ENCODE measurements at regions not wholly inside any gene's neighbourhood (a gene's known extent, or its start where the extent isn't known, plus 50 kb on each side); places are given as distances from the start of the nearest gene placed in this dataset.

GRCh38 chr12:18907728-18908127 lies 169.8 kb downstream of the CAPZA3 start:
- H3K36me3 ChIP-seq (ENCODE audit: low read depth, low read length): no peaks in the 10 kb centered on the region
- H3K27ac ChIP-seq (ENCODE audit: low read length): no peak overlapping the region
- POLR2A ChIA-PET (ENCODE audit: unreplicated experiment): no interaction called here
- no peaks in the 10 kb centered on the region for H3K79me2 ChIP-seq (ENCODE audit: low read length)
- no peak for DNase-seq
- H3K4me2 ChIP-seq (ENCODE audit: low read length): no peak overlapping the region
- no peak overlapping the region for H3K4me3 ChIP-seq (ENCODE audit: low read length)
- H3K9me3 ChIP-seq (ENCODE audit: low read length): no peaks in the 10 kb centered on the region
- no peaks in the 10 kb centered on the region for H3F3A ChIP-seq (ENCODE audit: low read length, unreplicated experiment)
- no peaks in the 10 kb centered on the region for H3K4me1 ChIP-seq (ENCODE audit: insufficient read depth, low read length)
- ATAC-seq: no peak
- H3K9ac ChIP-seq (ENCODE audit: low read length): no peak overlapping the region
- no TSS peak for BruUV-seq (replicated peaks)
- CTCF ChIA-PET: no interaction called here
- TF ChIP-seq EZH2 (IDR thresholded peaks at IDR 0.05; ENCODE audit: low read length, unreplicated experiment): no peak
- no peak for TF ChIP-seq CTCF (conservative IDR thresholded peaks at IDR 0.05; ENCODE audit: low read depth, low read length)
- no peak for TF ChIP-seq EZH2phosphoT487 (IDR thresholded peaks at IDR 0.05; ENCODE audit: borderline replicate concordance, low read length)
- H4K20me1 ChIP-seq (ENCODE audit: low read length): no peaks in the 10 kb centered on the region
- no peaks in the 10 kb centered on the region for H3K27me3 ChIP-seq (ENCODE audit: low read length)
- no peak overlapping the region for H2AFZ ChIP-seq (ENCODE audit: low read length)
- intact Hi-C loops (cut with micrococcal nuclease): no loop called here
- H3K9me2 ChIP-seq (replicated peaks; ENCODE audit: low read length): no peaks in the 10 kb centered on the region

- H3K4me1 ChIP-seq (ENCODE audit: insufficient read depth, low read length): no peaks in the 10 kb centered on the region
- H3K4me2 ChIP-seq (ENCODE audit: low read length): no peak overlapping the region
- DNase-seq: no peak
- no peaks in the 10 kb centered on the region for H3K9me2 ChIP-seq (replicated peaks; ENCODE audit: low read length)
- intact Hi-C loops (cut with micrococcal nuclease): no loop called here
- H2AFZ ChIP-seq (ENCODE audit: low read length): no peak overlapping the region
- H3K79me2 ChIP-seq (ENCODE audit: low read length): no peaks in the 10 kb centered on the region
- ChIA-PET POLR2A (ENCODE audit: unreplicated experiment) (no interaction called here), CTCF (no interaction called here)
- TF ChIP-seq EZH2phosphoT487 (IDR thresholded peaks at IDR 0.05; ENCODE audit: borderline replicate concordance, low read length): no peak
- no peak for TF ChIP-seq EZH2 (IDR thresholded peaks at IDR 0.05; ENCODE audit: low read length, unreplicated experiment)
- TF ChIP-seq CTCF (conservative IDR thresholded peaks at IDR 0.05; ENCODE audit: low read depth, low read length): no peak
- no peak for ATAC-seq
- H3K9me3 ChIP-seq (ENCODE audit: low read length): no peaks in the 10 kb centered on the region
- no TSS peak for BruUV-seq (replicated peaks)
- H3K27ac ChIP-seq (ENCODE audit: low read length): no peak overlapping the region
- H3K36me3 ChIP-seq (ENCODE audit: low read depth, low read length): no peaks in the 10 kb centered on the region
- H4K20me1 ChIP-seq (ENCODE audit: low read length): no peaks in the 10 kb centered on the region
- no peak overlapping the region for H3K4me3 ChIP-seq (ENCODE audit: low read length)
- no peaks in the 10 kb centered on the region for H3F3A ChIP-seq (ENCODE audit: low read length, unreplicated experiment)
- H3K27me3 ChIP-seq (ENCODE audit: low read length): no peaks in the 10 kb centered on the region
- no peak overlapping the region for H3K9ac ChIP-seq (ENCODE audit: low read length)
Measured at GRCh38 chr12:18908191-18908590, 170.3 kb downstream of the CAPZA3 start.

GRCh38 chr12:18919871-18920511 lies 182.1 kb downstream of the CAPZA3 start:
- Histone ChIP-seq H4K20me1 (ENCODE audit: low read length) (no peaks in the 10 kb centered on the region), H3K27ac (ENCODE audit: low read length) (no peak overlapping the region), H3K36me3 (ENCODE audit: low read depth, low read length) (no peaks in the 10 kb centered on the region), H3K9ac (ENCODE audit: low read length) (no peak overlapping the region), H3K9me3 (ENCODE audit: low read length) (no peaks in the 10 kb centered on the region), H3K4me2 (ENCODE audit: low read length) (no peak overlapping the region), H3K79me2 (ENCODE audit: low read length) (no peaks in the 10 kb centered on the region), H3F3A (ENCODE audit: low read length, unreplicated experiment) (no peaks in the 10 kb centered on the region), H3K4me3 (ENCODE audit: low read length) (no peak overlapping the region), H2AFZ (ENCODE audit: low read length) (no peak overlapping the region), H3K27me3 (ENCODE audit: low read length) (no peaks in the 10 kb centered on the region), H3K9me2 (replicated peaks; ENCODE audit: low read length) (no peaks in the 10 kb centered on the region), H3K4me1 (ENCODE audit: insufficient read depth, low read length) (no peaks in the 10 kb centered on the region)
- CTCF ChIA-PET: no interaction called here
- BruUV-seq (replicated peaks): no TSS peak
- no peak for DNase-seq
- intact Hi-C loops (cut with micrococcal nuclease): no loop called here
- no peak for ATAC-seq
- TF ChIP-seq CTCF (conservative IDR thresholded peaks at IDR 0.05; ENCODE audit: low read depth, low read length): no peak
- POLR2A ChIA-PET (ENCODE audit: unreplicated experiment): no interaction called here

Data from PC-3 (cell line).